Stomach (tissue), 4 donors: ENCODE measurements at regions not wholly inside any gene's neighbourhood (a gene's known extent, or its start where the extent isn't known, plus 50 kb on each side); places are given as distances from the start of the nearest gene placed in this dataset.

Source experiments
- CTCF ChIP-seq, 7 experiments: fragments of 450-650 bp in 4 of 7; fragments of 200-600 bp in 3 of 7; sonication (generic) in 3 of 7; IDR thresholded peaks; one replicate each; pipeline ENCODE4 v1.5.1; 2016 to 2019; ENCODE audit warnings: antibody characterized with exemption in 7 of 7, control low read depth in 2 of 7, mild to moderate bottlenecking in 1 of 7
- POLR2A ChIP-seq, 4 donors: fragments of 450-650 bp; IDR thresholded peaks; one replicate each; pipeline ENCODE4 v1.6.1; 2016; ENCODE audit warnings: antibody characterized with exemption in 4 of 4, control low read depth in 2 of 4, mild to moderate bottlenecking in 1 of 4, moderate library complexity in 1 of 4
- POLR2AphosphoS5 ChIP-seq, 3 donors: sonication (generic); formaldehyde crosslinking; IDR thresholded peaks; one replicate each; pipeline ENCODE4 v1.6.1; 2016; ENCODE audit warnings: antibody characterized with exemption in 3 of 3

- no peak for TF ChIP-seq CTCF (IDR thresholded peaks at IDR 0.05)
- TF ChIP-seq POLR2AphosphoS5 (IDR thresholded peaks at IDR 0.05), result no peak
- TF ChIP-seq POLR2A (IDR thresholded peaks at IDR 0.05), result no peak
Observed at GRCh38 chr20:9963029-9963428, 71.8 kb upstream of the ANKEF1 start.
